Activated CD4-positive, alpha-beta T cell treated with anti-CD3 and anti-CD28 coated beads, Interleukin-2, amount 10 ng/mL, durations not matched to agents 7 days and 5 days (primary cell): ENCODE measurements at regions not wholly inside any gene's neighbourhood (a gene's known extent, or its start where the extent isn't known, plus 50 kb on each side); places are given as distances from the start of the nearest gene placed in this dataset.

Source experiments
- CTCF ChIA-PET: fragments of 350-600 bp; sonication (Branson Sonifier 250); formaldehyde crosslinking; loops from one replicate; lab custom pipeline; 2021; ENCODE audit warnings: antibody characterized with exemption; lab: Charles Lee
- POLR2A ChIA-PET: fragments of 350-600 bp; sonication (Branson Sonifier 250); formaldehyde crosslinking; loops from one replicate; lab custom pipeline; 2021; ENCODE audit warnings: antibody characterized with exemption; lab: Charles Lee
- DNase-seq: peaks from one replicate; pipeline ENCODE4 v3.0.0-alpha.2; 2020
- H3K27ac Mint-ChIP-seq: one replicate; pipeline ENCODE4 v1.8.0; 2021; ENCODE audit warnings: mild to moderate bottlenecking, moderate library complexity, mixed read lengths
- H3K27me3 Mint-ChIP-seq: one replicate; pipeline ENCODE4 v1.8.0; 2021; ENCODE audit warnings: mixed read lengths
- H3K36me3 Mint-ChIP-seq: one replicate; pipeline ENCODE4 v1.8.0; 2021; ENCODE audit warnings: low read depth, mixed read lengths
- H3K4me1 Mint-ChIP-seq: one replicate; pipeline ENCODE4 v1.8.0; 2021; ENCODE audit warnings: mixed read lengths
- H3K4me3 Mint-ChIP-seq: one replicate; pipeline ENCODE4 v1.8.0; 2021; ENCODE audit warnings: mild to moderate bottlenecking, moderate library complexity, mixed read lengths
- H3K9me3 Mint-ChIP-seq: one replicate; pipeline ENCODE4 v1.8.0; 2021; ENCODE audit warnings: mixed read lengths

- ChIA-PET POLR2A (no interaction called here), CTCF (no interaction called here)
- no peaks in the 10 kb centered on the region for H3K36me3 Mint-ChIP-seq
- no peaks in the 10 kb centered on the region for H3K4me1 Mint-ChIP-seq
- DNase-seq, result no peak
- peaks cover 19% of the 10 kb centered on the region for H3K27me3 Mint-ChIP-seq
- H3K27ac Mint-ChIP-seq, result no peak overlapping the region
- no peak overlapping the region for H3K4me3 Mint-ChIP-seq
- H3K9me3 Mint-ChIP-seq, result peaks cover 4% of the 10 kb centered on the region
Observed at GRCh38 chr13:78709028-78709427, 50.1 kb upstream of the OBI1 start.
